Lung (tissue), 11 donors: ENCODE measurements at regions not wholly inside any gene's neighbourhood (a gene's known extent, or its start where the extent isn't known, plus 50 kb on each side); places are given as distances from the start of the nearest gene placed in this dataset.

Experiments
- ATAC-seq: fragments of 200-7000 bp; cut with Tn5 transposase; one replicate; pipeline ENCODE4 v1.9.1; 2020; ENCODE audit warnings: moderate number of reproducible peaks; ENCODE audit not compliant: insufficient read depth, low FRiP score
- DNase-seq, 3 donors: peaks; one replicate each; pipeline ENCODE4 v3.0.0-alpha.2; 2013 to 2017
- H3K27ac ChIP-seq, 2 donors: one replicate each; pipeline ENCODE4 v1.5.1; 2013; ENCODE audit warnings: mild to moderate bottlenecking in 2 of 2, moderate library complexity in 2 of 2, control low read depth in 1 of 2, inconsistent platforms in 1 of 2, low read depth in 1 of 2, low read length in 1 of 2
- H3K27me3 ChIP-seq, 3 donors: one replicate each; pipeline ENCODE4 v1.5.1; 2013; ENCODE audit warnings: low read length in 2 of 3; ENCODE audit not compliant: control insufficient read depth in 3 of 3, insufficient read depth in 3 of 3
- H3K36me3 ChIP-seq, 4 donors: one replicate each; pipeline ENCODE4 v1.5.1; 2013; ENCODE audit warnings: low read length in 4 of 4, mild to moderate bottlenecking in 1 of 4, moderate library complexity in 1 of 4; ENCODE audit not compliant: control insufficient read depth in 4 of 4, insufficient read depth in 4 of 4
- H3K4me1 ChIP-seq, 5 donors: one replicate each; pipeline ENCODE4 v1.5.1; 2013; ENCODE audit warnings: low read length in 5 of 5, mild to moderate bottlenecking in 2 of 5, moderate library complexity in 1 of 5; ENCODE audit not compliant: control insufficient read depth in 5 of 5, insufficient read depth in 5 of 5
- H3K4me3 ChIP-seq: one replicate; pipeline ENCODE4 v1.5.1; 2013; ENCODE audit warnings: mild to moderate bottlenecking, control low read depth, moderate library complexity
- H3K9ac ChIP-seq, 2 donors: one replicate each; pipeline ENCODE4 v1.5.1; 2013; ENCODE audit warnings: low read length in 2 of 2, control low read depth in 1 of 2; ENCODE audit not compliant: insufficient read depth in 1 of 2
- H3K9me3 ChIP-seq, 4 donors: one replicate each; pipeline ENCODE4 v1.5.1; 2013; ENCODE audit warnings: low read length in 3 of 4, mild to moderate bottlenecking in 1 of 4, moderate library complexity in 1 of 4; ENCODE audit not compliant: control insufficient read depth in 4 of 4, insufficient read depth in 3 of 4
- whole genome bisulfite sequencing, 2 donors: extraction: QIAGEN DNeasy Blood & Tissue Kit; methylation state at CpG; one replicate each; pipeline ENCODE4 v1.1.7; 2013; 5-methylcytosine and 5-hydroxymethylcytosine counted together
- TF ChIP-seq, protein P1 (sequence below): IDR thresholded peaks from 2 replicates; pipeline ENCODE4 v1.5.1; 2012; ENCODE audit warnings: mild to moderate bottlenecking; ENCODE audit errors: control extremely low read depth, extremely low read depth
- donor health status: control.
- donor health status: control.
- donor health status: Bipolar disorder and iron deficiency.
- donor health status: healthy.
- donor health status: DM: yes; HTN: yes; CAD: no.

DNA sequence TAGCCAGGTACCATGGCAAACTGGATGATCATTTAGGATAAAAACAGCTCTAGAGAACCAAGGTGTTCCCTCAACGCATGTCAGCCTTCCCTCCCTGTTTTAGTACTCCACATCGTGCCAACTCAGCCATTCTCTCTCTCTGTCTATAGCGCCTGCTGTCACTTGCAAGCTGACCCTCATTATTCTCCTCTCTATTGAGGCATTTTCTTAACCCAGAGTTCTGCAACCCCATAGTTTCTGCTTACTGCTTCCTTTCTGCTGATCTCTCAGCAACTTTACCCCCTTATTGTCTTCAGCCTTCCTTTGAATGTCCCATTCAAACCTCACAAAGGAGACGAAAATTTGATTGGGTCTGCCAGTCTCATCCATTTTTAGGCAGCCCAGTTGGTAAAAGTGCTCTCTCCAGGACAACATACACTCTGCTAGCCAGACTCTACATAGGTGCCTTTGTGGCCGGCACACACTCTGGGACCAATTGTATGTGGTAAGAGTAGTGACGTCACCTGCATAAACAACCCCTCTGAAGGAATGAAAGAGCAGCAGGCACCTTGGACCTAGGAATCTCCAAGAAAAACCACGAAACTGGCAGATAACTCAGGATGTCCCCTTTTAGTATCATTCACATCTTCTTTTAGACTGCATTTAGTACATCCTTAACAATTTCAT lies 367.2 kb upstream of the KCNH7 start:
- ATAC-seq = no peak
- Histone ChIP-seq H3K4me3 (no peak overlapping the region), H3K36me3 (no peaks in the 10 kb centered on the region), H3K4me1 (no peaks in the 10 kb centered on the region), H3K9me3 (no peaks in the 10 kb centered on the region), H3K27me3 (no peaks in the 10 kb centered on the region), H3K27ac (no peak overlapping the region), H3K9ac (no peak overlapping the region)
- WGBS, 2 donors = 71 to 77% methylated on average over 7 of the region's 7 CpGs
- no peak for DNase-seq
- TF ChIP-seq, protein P1, sequence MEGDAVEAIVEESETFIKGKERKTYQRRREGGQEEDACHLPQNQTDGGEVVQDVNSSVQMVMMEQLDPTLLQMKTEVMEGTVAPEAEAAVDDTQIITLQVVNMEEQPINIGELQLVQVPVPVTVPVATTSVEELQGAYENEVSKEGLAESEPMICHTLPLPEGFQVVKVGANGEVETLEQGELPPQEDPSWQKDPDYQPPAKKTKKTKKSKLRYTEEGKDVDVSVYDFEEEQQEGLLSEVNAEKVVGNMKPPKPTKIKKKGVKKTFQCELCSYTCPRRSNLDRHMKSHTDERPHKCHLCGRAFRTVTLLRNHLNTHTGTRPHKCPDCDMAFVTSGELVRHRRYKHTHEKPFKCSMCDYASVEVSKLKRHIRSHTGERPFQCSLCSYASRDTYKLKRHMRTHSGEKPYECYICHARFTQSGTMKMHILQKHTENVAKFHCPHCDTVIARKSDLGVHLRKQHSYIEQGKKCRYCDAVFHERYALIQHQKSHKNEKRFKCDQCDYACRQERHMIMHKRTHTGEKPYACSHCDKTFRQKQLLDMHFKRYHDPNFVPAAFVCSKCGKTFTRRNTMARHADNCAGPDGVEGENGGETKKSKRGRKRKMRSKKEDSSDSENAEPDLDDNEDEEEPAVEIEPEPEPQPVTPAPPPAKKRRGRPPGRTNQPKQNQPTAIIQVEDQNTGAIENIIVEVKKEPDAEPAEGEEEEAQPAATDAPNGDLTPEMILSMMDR = no peak

GRCh38 chr2:163200741-163201140 lies 362.2 kb upstream of the KCNH7 start:
- H3K27ac ChIP-seq = no peak overlapping the region
- 91% methylated on average over 4 of the region's 4 CpGs for WGBS, 2 donors
- ATAC-seq (no peak), DNase-seq (no peak)
- H3K4me3 ChIP-seq = no peak overlapping the region
- TF ChIP-seq, protein P1 = no peak
- H3K27me3 ChIP-seq = no peaks in the 10 kb centered on the region
- no peak overlapping the region for H3K9ac ChIP-seq
- H3K36me3 ChIP-seq = no peaks in the 10 kb centered on the region
- H3K4me1 ChIP-seq = no peaks in the 10 kb centered on the region
- H3K9me3 ChIP-seq = no peaks in the 10 kb centered on the region

DNA sequence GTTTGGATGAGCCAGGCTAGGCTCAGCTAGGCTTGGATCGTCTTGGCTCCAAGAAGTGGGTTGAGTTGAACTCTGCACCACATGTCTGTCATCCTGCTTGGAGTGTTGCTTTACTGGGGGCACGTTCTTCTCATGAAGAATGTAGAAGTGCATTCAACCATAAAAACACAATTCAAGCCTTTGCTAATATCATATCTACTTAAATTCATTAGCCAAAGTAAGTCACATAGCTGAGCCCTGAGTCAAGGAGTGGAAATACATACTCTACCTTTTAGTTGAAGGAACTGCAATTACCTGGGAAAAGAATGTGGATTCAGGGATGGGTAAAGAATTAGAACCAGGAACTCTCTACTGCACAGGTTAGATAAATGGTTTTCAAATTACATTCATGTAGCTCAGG lies 360.4 kb upstream of the KCNH7 start:
- WGBS, 2 donors = 75 to 86% methylated on average over 2 of the region's 2 CpGs
- Histone ChIP-seq H3K4me3 (no peak overlapping the region), H3K9me3 (no peaks in the 10 kb centered on the region), H3K27ac (no peak overlapping the region), H3K36me3 (no peaks in the 10 kb centered on the region), H3K4me1 (no peaks in the 10 kb centered on the region), H3K9ac (no peak overlapping the region), H3K27me3 (no peaks in the 10 kb centered on the region)
- ATAC-seq (no peak), DNase-seq (no peak)
- TF ChIP-seq, protein P1 = no peak

GRCh38 chr2:163198007-163198406 lies 359.4 kb upstream of the KCNH7 start:
- TF ChIP-seq, protein P1 = no peak
- 59 to 68% methylated on average over 1 of the region's 1 CpG for WGBS, 2 donors
- ATAC-seq (no peak), DNase-seq (no peak)
- Histone ChIP-seq H3K4me3 (no peak overlapping the region), H3K9ac (no peak overlapping the region), H3K4me1 (no peaks in the 10 kb centered on the region), H3K27ac (no peak overlapping the region), H3K36me3 (no peaks in the 10 kb centered on the region), H3K27me3 (no peaks in the 10 kb centered on the region), H3K9me3 (no peaks in the 10 kb centered on the region)
